GM20000 (cell line): ENCODE measurements at regions not wholly inside any gene's neighbourhood (a gene's known extent, or its start where the extent isn't known, plus 50 kb on each side); places are given as distances from the start of the nearest gene placed in this dataset.

Experiments used
- DNase-seq: peaks from one replicate; pipeline ENCODE4 v3.0.0; 2012; ENCODE audit warnings: low spot score
- CTCF ChIP-seq: IDR thresholded peaks from 2 replicates; pipeline ENCODE4 v1.5.1; 2012; ENCODE audit warnings: mild to moderate bottlenecking, control low read depth; ENCODE audit errors: extremely low read depth, missing control alignments

- no peak for TF ChIP-seq CTCF
- DNase-seq, result no peak
Observed at GRCh38 chr21:23740463-23740862, 1866.8 kb downstream of the MRPL39 start.

DNA sequence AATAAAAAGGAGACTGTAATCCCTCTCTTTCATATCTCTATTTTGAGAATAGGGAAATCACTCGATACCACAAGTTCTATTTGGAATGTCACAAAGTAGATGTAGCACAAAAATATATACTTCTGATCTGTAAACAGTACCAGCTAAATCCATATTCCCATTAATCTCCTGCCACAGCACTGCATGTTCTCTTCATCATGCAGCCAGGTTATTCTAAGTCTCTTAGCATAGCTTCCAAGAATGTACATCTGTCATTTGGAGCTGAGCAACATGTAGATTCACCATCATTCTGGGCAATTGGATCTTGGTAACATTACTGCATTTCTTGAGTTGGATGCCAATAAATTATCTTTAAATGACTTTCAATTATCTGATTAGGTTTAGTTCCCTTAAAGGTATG lies 1874.5 kb downstream of the MRPL39 start:
- no peak for TF ChIP-seq CTCF
- DNase-seq, result no peak

DNA sequence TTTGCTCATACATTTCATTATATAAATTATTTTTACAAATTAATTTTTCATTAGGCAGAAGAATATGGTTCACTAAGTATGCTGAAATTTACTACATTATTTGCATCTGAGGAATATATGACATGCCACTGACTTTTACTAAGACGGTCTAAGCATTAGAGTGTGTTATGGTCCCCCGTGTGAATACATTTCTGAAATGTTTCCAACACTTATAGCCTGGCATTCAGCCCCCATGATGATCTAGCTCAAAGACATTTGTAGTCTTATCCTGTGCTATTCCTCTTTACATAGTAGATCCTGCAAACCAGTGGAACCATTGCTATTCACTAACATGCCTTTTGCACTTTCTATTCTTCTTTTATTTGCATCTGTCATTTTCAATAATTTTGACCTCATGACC lies 1878.0 kb downstream of the MRPL39 start:
- no peak for DNase-seq
- no peak for TF ChIP-seq CTCF

DNA sequence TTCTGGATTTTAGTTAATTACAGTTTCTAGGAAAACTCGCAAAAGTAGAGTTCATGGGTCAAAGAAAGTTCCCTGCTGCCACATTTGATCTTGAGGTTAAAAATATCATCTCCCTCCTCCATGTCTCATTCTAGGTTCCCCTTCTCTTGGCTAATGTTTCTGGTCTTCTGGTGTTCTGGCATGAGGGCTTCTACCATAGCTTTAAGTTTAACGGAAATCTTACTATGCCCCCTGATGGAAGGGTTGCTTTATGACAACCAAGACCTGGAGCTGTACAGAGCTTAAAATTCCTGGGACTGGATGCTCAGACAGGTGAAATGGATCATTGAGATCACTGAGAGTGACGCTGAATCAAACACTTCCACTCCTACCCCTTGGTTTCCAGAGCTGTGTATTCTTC lies 1881.7 kb downstream of the MRPL39 start:
- DNase-seq, result no peak
- no peak for TF ChIP-seq CTCF

DNA sequence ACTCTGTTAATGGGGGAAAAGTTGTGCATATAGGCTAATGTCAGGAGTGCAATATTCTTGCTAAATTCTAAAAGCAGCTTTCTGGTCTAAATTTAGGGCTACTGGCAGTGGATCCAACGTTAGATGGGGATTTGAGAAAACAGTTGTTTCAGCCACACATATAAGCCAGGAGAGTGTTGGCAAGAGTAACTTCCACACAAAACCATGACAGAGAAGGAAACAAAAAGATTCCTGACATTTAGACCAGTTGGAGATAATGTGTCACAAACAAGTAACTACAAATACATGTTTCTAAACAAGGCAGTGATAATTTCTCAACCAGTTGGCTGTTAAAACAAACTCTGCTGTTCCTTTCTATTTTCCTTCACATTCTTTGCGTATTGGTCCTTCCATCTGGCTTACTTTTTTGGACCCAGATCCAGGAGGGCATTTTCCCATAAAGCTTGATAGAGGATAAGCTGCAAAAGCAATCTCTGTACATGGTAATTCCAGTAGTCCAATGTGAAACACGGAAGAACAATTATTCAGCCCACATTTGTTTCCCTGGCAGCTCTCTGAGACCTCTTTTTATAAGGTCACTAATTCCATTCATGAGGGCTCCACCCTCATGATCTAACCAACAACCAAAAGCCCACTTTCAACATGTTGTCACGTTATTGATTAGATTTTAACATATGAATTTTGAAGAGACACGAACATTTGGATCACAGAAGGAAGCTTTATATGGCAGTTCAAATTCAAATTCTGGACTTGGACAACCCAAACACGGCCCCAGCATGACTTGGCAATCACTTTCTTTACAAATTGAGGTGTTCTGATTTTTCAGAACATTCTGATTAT lies 1888.6 kb downstream of the MRPL39 start:
- DNase-seq, result no peak
- no peak for TF ChIP-seq CTCF

DNA sequence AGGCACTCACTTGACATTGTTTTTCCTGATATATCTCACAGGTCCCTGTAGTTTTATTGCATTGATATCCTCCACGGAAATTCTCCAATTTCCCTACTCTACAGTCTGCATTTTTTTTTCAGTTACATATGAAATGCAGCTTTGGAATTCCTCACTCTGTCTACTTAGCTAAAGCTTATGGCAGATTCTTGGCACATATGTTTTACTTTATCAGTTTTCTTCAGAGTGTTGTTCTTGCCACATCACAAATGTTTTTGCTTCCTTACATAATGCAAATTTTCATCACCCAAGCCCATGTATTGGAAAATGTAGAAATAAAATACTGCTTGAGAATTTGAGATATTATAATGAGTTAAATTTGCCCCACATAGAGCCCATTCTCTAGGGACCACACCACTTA lies 1895.1 kb downstream of the MRPL39 start:
- TF ChIP-seq CTCF, result no peak
- no peak for DNase-seq

GRCh38 chr21:23706431-23706830 lies 1900.8 kb downstream of the MRPL39 start:
- no peak for DNase-seq
- TF ChIP-seq CTCF, result no peak
